H1 (cell line): ENCODE measurements at regions not wholly inside any gene's neighbourhood (a gene's known extent, or its start where the extent isn't known, plus 50 kb on each side); places are given as distances from the start of the nearest gene placed in this dataset.

Experiments used
- ASH2L ChIP-seq: fragments of 200-600, 300-600 bp; sonication (generic); IDR thresholded peaks from one replicate; pipeline ENCODE4 v1.7.1; 2017; ENCODE audit warnings: low read length
- BRCA1 ChIP-seq: IDR thresholded peaks from 2 replicates; pipeline ENCODE4 v1.6.1; 2012; ENCODE audit warnings: low read depth, low read length, improper control_type of control experiment
- CHD2 ChIP-seq: IDR thresholded peaks from 2 replicates; pipeline ENCODE4 v1.6.1; 2012; ENCODE audit warnings: low read length, improper control_type of control experiment
- CTCF ChIP-seq, 3 experiments: IDR thresholded peaks; 1 replicate in 2 of 3; 2 replicates in 1 of 3; pipeline versions ENCODE4 v1.5.1 to v1.6.1; 2011; ENCODE audit warnings: low read length in 3 of 3, mild to moderate bottlenecking in 3 of 3, inconsistent platforms in 2 of 3, low read depth in 1 of 3, moderate library complexity in 1 of 3; ENCODE audit not compliant: insufficient read depth in 1 of 3; ENCODE audit errors: control extremely low read depth in 1 of 3
- EP300 ChIP-seq, 2 experiments: IDR thresholded peaks; 1 replicate in 1 of 2; 2 replicates in 1 of 2; pipeline ENCODE4 v1.6.1; 2011 to 2012; ENCODE audit warnings: low read depth in 2 of 2, low read length in 2 of 2, mild to moderate bottlenecking in 2 of 2, borderline replicate concordance in 1 of 2, inconsistent platforms in 1 of 2, moderate library complexity in 1 of 2
- EZH2 ChIP-seq: fragments of 200-600 bp; sonication (generic); IDR thresholded peaks from 2 replicates; pipeline ENCODE4 v1.7.1; 2012; ENCODE audit warnings: low read depth, mild to moderate bottlenecking, moderate library complexity, low read length, inconsistent platforms; ENCODE audit not compliant: severe bottlenecking
- GABPA ChIP-seq: IDR thresholded peaks from 2 replicates; pipeline ENCODE4 v1.6.1; 2011; ENCODE audit warnings: mild to moderate bottlenecking, low read length, moderate library complexity, borderline replicate concordance; ENCODE audit not compliant: insufficient read depth
- MAX ChIP-seq: IDR thresholded peaks from 2 replicates; pipeline ENCODE4 v1.6.1; 2012; ENCODE audit warnings: inconsistent platforms
- POLR2A ChIP-seq, 2 experiments: IDR thresholded peaks; 1 replicate in 1 of 2; 2 replicates in 1 of 2; pipeline ENCODE4 v1.6.1; 2011; ENCODE audit warnings: low read depth in 2 of 2, low read length in 2 of 2, mild to moderate bottlenecking in 2 of 2; ENCODE audit errors: control extremely low read depth in 1 of 2
- POLR2AphosphoS5 ChIP-seq: IDR thresholded peaks from 2 replicates; pipeline ENCODE4 v1.6.1; 2011; ENCODE audit warnings: low read depth, low read length
- RAD21 ChIP-seq, 2 experiments: IDR thresholded peaks in 1 of 2; conservative IDR thresholded peaks in 1 of 2; 2 replicates each; pipeline ENCODE4 v1.6.1; 2011; ENCODE audit warnings: low read depth in 2 of 2, low read length in 2 of 2, improper control_type of control experiment in 1 of 2, inconsistent platforms in 1 of 2, mild to moderate bottlenecking in 1 of 2, moderate library complexity in 1 of 2
- RFX5 ChIP-seq: IDR thresholded peaks from 2 replicates; pipeline ENCODE4 v1.6.1; 2011; ENCODE audit warnings: low read depth, low read length, improper control_type of control experiment, borderline replicate concordance
- RNF2 ChIP-seq: fragments of 200-900, 300-1000 bp; sonication (generic); IDR thresholded peaks from 2 replicates; pipeline ENCODE4 v1.7.1; 2016; ENCODE audit warnings: borderline replicate concordance, low read depth, mild to moderate bottlenecking, antibody characterized with exemption, low read length; ENCODE audit not compliant: poor library complexity, severe bottlenecking; ENCODE audit errors: missing control alignments

GRCh38 chr1:168801032-168801745, 72.2 kb upstream of the DPT start:
- TF ChIP-seq GABPA = no peak
- no peak for TF ChIP-seq RNF2
- no peak for TF ChIP-seq POLR2AphosphoS5
- TF ChIP-seq CTCF (IDR thresholded peaks at IDR 0.05; ENCODE audit: control extremely low read depth in 1 of 3, insufficient read depth in 1 of 3, low read depth in 1 of 3, low read length in 3 of 3) = no peak
- no peak for TF ChIP-seq POLR2A (IDR thresholded peaks at IDR 0.05; ENCODE audit: control extremely low read depth in 1 of 2, low read depth in 2 of 2, low read length in 2 of 2)
- no peak for TF ChIP-seq ASH2L
- TF ChIP-seq EZH2 = no peak
- TF ChIP-seq RAD21 (IDR thresholded peaks at IDR 0.05 in 1 of 2, conservative IDR thresholded peaks at IDR 0.05 in 1 of 2; ENCODE audit: low read depth in 2 of 2, low read length in 2 of 2) = no peak
- TF ChIP-seq BRCA1 = no peak
- TF ChIP-seq EP300 (IDR thresholded peaks at IDR 0.05; ENCODE audit: borderline replicate concordance in 1 of 2, low read depth in 2 of 2, low read length in 2 of 2) = no peak
- no peak for TF ChIP-seq CHD2
- TF ChIP-seq RFX5 = no peak
- TF ChIP-seq MAX = no peak
